Mucosa of gallbladder (tissue), 1 donor: ENCODE measurements at regions not wholly inside any gene's neighbourhood (a gene's known extent, or its start where the extent isn't known, plus 50 kb on each side); places are given as distances from the start of the nearest gene placed in this dataset.
"Not testable (repeated sequence)": the region's sequence is repeated elsewhere in the genome, so short reads cannot be mapped to it uniquely, and the experiment has no call there.

Source experiments
- DNase-seq: peaks from one replicate; pipeline ENCODE4 v3.0.0-alpha.2; 2020; ENCODE audit warnings: low spot score
- donor health status: DM: no; HTN: no; CAD: no.

DNA sequence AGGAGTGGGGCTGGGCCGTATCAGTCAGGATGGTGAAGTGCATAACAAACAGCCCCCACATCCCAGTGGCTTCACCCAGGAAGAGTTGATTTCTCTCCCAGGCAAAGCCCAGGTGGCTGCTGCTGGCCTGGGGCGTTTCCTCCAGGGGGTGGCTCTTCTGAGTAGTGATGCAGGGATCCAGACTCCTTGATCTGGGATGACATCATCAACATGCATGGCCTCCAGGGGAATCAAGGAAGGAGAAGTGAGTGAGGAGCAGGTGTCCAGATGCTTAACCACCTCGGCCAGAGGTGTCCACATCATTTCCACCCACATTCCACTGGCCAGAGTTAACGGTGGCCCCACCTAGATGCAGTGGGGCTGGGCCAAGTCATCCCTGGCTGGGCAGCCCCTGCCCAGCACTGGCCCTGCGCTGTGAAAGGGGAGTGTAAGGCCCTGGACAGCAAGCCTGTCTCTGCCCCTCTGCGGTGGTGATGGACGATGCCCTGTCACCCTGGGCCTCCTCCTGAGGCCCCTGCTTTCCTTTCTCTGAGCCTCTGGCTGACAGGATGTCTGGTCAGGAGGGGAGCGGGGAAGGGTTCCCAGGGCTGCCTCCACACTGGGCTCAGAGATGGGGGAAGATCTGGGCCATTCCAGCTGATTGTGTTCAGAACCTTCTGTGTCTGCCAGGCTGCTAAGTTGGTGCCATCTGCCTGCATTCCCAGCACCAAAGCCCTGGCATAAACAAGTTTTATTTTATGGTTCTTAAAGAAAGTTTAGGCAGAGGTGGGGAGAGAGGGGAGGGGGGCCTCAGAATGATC lies 598.2 kb downstream of the MATN1 start:
- no peak for DNase-seq

DNA sequence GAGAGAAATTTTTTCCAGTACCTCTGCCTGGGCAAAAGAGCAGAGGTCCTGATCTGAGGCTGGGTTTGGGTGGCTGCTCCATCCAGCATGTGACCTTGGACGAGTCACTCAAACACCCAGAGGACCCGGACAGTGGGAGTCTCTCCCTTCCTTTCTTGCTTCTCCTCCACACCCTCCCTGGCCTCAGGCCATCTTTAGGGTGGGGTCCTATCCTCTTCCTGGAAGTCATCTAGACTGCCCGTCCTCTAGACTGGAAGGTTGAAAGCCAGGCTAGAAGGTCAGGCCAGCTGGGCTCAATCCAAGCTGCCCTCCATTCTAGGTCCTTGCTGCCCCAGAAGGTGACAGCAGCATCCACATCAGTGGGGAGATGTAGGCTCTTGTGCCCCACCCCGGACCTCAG lies 599.5 kb downstream of the MATN1 start:
- DNase-seq: no peak

DNA sequence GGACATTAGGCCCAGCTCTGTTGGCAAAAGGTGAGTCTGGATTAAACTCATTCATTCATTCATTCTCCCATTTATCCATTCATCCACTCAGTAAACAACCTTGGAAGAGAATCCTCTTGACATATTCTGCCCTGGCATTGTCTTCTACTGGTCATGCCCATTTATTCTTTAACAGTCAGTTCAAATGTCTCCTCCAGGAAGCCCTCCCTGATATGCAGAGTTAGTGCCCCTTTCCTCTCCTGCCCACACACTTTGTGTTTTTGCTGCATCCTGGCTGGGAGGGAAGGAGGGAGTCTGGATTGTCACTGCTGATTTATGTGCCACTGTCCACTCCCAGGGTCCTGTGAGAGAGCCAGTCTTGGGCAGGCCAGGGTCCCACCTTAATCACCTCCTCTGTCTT lies 600.3 kb downstream of the MATN1 start:
- DNase-seq: no peak

DNA sequence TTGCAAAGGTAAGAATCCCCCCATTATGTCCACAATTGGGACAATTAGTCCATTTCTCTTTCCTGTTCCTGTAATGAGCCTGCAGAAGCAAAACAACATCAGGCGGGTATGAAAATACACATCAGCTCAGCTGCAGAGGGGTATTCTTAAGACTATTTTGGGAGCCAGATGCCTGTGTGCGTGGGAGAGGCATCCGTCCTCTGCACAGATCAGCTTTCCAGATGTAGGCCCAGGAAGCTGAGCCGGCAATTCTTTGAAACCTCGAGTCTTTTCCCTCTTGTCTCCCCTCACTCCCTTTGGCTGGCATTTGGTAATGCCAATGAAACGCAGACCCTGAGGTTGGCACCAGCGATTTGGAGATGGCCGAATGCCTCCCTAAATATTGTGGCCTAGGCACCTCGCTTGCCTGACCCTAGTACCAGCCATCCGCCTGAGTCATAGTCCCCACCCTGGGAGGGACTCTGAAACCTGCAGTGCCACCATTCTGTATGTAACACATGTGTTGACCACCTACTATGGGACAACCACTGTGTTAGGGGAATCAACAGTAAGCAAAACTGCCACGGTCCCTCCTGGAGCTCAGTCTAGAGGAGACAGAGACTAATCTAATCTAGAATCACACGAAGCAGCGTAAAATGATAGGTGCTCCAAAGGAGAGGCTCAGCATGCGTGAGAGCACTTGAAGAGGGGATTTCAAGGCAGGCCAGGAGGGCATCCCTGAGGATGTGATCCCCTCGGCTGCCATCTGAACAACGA lies 603.0 kb downstream of the MATN1 start:
- DNase-seq: no peak

DNA sequence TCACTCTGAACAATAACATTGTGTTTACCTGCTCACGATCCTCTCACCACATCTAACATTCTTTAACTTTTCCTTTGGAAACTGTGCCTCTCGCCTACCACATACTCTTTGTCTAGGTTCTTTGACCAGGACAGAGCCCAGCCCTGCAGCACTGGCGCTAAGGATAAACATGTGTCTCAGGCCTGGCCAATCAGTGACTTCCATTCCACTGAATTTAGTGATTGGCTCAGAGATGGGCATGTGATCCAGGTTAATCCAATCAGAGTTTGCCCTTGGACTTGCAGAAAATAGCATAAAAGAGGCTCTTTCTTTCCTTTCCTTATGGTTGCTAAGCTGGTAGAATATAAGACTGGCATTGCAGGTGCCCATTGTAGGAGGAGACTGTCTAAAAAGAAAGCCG lies 605.7 kb downstream of the MATN1 start:
- DNase-seq: no peak

DNA sequence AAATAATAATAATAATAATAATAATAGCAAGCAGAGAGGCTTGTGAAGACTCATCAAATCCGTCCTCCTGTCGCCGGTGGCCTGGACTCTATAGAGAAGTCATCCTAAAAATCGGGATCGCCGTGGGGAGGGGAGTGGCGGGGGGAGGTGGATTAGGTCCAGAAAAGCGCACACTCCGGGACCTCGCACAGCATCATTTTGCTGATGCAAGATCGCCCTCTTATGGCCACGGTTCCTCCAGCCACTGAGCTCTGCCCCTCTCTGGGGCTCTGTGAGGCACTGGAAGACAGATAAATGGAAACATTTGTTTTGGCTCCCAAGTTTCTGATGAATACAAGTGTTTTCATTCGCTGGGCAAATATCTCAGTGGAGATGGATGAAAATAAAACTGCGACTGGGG lies 612.0 kb downstream of the MATN1 start:
- peak; percentile 50 for DNase-seq

DNA sequence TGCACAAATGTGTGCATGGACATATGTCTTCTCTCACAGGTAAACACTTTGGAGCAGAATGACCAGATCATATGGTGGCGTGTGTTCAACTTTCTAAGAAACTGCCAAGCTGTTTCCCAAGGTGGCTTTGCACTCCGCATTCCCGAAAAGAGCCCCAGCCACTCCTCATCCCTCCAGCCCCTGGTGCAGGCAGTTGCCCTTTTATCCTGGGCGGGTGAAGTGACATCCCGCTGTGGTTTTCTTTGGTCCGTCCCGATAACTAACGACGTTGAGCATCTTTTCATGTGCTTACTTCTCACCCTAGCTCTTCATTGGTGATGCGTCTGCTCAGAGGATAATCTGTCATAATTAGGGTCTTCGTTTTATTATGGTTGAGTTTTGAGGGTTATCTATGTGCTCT lies 612.5 kb downstream of the MATN1 start:
- no peak for DNase-seq

DNA sequence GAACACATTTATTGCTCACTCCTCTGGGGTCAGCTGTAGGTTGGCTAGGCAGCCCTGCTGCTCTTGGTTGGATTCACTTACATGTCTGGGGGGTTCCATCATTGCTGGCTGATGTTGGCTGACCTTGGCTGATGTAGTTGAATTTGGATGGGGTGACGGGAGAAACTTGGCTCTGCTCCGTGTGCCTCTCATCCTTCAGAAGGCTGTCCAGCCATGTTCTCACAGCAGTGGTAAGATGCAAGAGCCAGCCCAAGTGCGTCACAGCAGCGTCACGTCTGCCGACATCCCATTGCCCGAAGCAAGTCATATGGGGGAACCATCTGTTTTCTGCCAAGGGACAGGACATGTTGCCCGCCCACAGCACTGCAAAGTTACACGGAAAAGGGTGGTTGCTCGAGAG lies 613.5 kb downstream of the MATN1 start:
- peak; percentile 57 for DNase-seq

DNA sequence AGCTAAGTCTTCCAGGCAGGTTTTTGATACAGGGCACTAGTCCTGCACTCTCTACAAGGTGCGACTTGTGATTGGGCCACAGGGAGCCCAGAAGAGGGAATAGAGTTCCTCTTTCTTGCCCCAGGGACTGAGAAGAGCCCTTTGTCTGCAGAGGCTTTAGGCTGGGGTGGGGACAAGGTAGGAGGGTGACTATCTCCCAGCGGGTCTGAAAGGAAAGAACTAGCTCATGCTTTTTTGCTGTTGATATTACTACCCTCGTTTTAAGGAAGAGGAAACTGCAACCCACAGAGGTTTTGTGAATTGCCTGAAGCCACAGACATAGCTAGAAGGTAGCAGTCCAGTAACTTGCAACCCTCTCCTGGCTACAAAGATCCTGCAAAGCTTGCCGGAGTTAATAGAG lies 615.2 kb downstream of the MATN1 start:
- no peak for DNase-seq

DNA sequence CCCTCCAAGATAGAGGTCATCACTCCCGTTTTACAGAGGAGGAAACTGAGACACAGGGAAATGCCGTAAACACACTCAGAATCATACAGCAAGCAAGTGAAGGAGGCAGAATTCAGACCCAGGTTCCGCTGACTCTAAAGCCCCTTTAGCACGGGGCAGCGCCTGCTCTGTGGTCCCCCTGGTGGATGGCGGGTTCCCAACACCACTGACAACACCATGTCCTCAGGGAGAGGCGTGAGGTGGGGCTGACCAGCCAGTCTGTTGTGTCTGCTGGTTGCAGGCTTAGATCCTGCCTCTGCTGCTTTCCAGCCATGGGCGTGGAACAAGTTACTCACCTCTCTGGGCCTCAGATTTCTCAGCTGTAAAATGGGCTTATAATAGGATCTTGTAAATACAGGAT lies 617.3 kb downstream of the MATN1 start:
- DNase-seq: peak; percentile 10

DNA sequence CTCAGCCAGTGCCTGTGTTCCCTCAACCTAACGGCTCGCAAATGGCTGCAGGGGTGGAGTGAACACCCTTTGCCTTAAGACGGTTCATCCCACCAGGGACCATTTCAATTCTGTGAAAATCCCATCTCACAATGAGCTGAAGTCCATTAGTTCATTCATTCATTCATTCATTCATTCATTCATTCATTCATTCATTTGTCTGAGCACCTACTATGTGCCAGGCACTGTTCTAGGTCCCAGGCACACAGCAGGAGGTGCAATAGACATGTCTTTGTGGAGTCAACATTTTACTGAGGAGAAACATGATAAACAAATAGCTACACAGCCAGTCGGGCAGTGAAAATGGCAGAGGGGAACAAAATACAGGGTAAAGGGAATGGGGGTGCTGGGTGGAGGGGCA lies 618.8 kb downstream of the MATN1 start:
- no peak for DNase-seq

DNA sequence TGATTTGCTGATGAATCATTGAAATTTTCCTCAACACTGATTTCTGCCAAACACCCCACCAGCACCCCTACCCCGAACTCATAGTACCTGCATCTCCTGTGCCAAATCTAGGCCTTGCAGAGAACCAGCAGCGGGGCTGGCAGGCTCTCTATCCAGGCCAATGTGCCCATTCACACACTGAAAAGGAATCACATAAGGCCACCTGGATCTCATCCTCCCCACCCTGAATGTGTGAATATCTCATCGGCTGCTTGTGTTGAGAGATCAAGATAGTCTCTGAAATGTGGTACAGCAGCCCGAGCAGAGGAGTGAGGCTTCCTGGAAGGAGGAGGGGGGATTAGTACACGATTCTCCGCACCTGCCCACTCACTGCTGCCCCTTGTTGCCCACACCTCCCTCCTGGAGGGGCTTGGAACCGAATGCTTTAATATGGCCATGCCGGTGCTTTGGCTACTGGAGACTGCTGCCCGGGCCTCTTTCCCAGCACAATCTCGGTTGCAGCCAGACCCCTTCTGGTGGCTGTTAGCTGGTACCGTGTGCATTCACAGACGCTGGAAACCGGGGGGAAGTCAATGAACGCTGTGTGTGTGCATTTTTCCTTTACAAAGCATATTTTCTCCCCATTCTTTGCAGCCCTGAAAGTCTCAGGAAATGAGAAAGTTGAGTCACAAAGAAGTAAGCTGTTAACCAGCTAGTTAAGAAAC lies 619.5 kb downstream of the MATN1 start:
- no peak for DNase-seq

DNA sequence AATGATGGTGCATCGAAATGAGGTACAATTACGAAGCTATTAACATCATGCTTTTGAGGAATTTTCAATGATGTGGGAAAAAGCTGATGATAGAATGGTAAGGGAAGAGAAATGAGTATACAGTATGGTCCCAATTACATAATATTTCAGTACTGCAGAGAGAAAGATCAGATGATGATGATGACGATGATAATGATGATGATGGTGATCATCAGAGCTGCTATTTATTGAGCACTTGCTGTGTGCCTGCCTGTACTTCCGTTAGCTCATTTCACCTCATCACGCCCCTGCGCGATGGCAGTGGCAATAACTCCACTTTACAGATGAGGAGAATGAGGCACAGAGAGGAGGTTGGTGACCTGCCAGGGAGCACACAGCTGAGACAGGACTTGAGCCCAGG lies 620.8 kb downstream of the MATN1 start:
- no peak for DNase-seq

DNA sequence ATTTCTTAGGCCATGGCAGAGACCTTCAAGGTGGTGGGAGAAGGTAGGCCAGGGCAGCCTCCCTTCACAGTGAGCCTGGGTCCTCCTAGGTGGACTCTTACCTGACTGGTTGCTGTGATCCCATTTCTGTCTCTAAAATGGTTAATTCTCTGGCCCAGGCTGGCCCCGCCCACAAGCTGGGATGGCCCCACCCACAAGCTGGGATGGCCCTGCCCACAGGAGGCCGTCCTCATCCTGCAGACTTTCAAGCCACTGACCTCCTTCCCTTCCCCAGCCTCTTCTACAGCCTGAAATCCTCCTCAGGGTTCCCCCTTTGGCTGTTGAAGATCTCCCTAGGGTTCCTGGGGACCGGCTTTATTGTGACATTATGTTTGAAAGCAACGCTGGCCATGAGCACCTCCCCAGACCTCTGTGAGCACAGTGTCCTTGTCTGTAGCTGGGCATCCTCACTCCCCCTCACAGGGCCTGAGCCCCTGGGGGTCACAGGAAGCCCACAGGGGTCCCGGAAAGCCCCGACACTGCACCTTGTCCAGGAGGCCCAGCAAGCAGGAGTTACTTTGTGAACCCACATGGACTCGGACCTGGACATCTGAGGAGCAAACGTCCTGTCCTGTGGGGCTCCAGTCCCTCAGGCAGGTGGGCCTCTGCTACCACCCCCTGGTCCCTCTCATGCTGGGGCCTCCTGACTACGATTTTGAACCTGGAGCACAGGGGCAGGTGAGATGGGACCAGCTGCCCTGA lies 621.7 kb downstream of the MATN1 start:
- no peak for DNase-seq

DNA sequence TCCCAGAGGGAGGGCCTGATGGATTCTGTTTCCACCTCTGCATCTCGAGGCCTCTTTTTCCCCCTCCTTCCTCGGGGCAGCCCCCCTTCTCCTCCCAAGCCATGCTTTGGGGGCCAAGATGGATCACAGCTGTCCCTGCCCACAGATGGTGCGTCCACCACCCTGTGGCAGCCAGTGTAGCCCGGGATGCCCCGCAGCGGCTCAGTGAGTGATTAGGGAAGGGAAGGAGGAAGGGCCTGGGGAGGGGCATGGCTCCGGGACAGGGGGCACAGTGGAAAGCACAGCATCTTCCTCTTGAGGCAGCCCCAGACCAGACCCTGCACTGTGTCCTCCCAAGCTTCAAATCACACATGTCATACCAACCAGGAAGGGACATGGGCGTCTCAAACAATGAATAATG lies 622.4 kb downstream of the MATN1 start:
- DNase-seq: no peak

DNA sequence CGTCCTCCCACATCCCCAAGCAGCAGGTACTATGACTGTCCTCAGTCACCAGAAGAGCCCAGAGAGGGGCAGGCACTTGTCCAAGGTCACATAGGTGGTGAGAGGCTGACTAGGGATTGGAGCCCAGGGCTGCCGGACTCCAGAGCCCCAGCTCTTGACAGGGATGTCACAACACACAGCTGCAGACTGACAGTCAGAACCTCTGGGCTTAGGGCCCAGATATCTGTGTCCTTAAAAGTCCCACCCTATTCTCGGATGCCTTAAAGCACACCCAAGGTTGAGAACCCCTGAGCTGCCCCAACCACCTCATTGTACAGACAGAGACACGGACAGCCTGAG lies 622.9 kb downstream of the MATN1 start:
- DNase-seq: no peak

DNA sequence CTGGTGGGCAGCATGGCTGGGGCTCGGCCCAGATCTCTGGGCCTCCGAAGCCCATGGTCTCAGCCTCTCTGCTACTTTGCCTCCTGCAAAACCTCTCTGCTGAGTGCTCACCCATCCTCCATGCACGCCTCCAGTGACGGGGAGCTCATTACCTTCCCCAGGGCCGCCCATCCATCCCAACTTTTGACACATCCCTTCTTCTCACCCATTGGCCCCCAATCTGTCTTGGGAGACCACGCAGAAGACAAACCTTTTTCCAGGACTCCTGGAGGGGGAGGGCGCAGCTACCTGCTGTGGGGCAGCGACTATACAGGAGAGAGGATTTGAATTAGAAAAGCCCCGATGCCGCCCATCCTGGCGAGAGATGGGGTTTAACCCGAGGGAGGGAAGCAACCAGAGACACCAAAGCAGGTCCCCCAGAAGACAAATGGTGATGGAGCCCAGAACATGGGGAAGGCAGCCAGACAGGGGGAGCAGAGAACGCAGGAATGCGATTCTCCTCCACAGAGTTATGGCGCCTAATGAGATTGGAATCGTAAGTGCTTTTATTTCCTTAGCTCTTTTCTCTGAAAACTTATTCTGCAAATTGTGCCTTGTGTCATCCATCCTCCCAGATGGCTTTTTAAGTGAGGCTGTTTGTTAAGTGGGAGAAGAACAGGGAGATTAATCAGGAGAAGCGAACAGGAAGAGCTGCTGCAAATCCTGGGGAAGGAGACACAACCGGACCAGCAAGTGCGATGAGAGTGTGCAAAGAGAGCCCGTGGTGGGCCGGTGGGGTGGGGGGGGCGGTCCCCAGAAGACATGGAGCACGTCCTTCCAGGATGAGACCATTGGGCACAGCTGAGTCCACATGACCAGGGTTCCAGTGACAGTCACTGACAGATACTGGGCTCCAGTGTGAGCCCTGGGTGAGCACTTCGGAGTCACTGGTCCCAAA lies 623.5 kb downstream of the MATN1 start:
- DNase-seq: no peak

DNA sequence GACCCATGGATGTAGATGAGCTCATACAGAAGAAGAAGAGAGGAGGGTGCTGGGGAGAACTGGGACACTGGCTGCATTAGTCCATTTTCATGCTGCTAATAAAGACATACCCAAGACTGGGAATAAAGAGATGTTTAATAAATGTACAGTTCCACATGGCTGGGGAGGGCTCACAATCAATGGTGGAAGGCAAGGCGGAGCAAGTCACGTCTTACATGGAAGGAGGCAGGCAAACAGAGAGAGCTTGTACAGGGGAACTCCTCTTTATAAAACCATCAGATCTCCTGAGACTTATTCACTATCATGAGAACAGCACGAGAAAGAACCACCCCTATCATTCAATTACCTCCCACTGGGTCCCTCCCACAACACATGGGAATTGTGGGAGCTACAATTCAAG lies 625.5 kb downstream of the MATN1 start:
- DNase-seq: not testable (repeated sequence)

DNA sequence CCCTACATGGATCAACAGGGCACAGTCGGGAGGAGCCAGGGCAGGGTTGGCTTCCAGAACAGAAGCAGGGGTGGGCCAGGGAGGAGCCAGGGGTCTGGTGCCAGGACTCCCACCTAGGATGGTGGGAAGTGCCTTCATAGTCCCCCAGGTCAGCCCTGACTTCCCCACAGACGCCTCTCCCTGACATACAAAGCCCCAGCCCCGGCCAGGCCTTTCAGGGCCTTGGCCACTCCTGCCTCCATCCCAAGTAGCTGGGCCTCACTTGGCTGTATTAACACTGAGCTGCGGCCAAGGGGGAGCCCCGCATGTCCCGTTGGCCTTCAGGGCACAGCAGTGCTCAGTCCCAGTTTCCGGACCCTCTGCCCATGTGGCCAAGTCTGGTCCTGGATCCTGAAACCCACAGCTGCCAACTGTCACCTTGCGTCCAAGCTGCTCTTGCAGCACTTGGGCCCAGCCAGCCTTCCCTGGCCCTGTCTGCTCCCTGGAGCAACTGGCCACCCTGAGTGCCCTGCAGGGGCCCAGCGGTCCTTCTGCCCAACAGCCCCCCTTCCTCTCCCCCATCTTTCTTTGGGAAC lies 627.8 kb downstream of the MATN1 start:
- no peak for DNase-seq

DNA sequence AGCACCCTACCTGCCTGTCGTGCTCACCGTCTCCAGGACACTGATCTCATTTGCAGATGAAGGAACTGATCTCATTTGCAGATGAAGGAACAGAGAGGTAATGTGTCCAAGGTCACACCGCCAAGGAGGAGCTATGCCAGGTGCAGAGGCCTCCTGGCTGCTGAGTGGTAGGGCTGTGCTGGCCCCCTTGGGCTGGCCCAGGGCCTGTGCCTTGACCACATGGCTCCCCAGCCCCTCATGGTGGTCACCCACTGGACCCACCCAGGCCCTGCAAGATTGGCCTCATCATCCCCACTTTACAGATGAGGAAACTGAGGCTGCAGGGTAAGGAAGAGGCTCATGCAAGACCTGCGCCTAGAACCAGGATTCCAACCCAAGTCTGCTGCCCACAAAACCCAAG lies 628.3 kb downstream of the MATN1 start:
- no peak for DNase-seq
